Spinal cord (tissue), 9 donors: ENCODE measurements at regions not wholly inside any gene's neighbourhood (a gene's known extent, or its start where the extent isn't known, plus 50 kb on each side); places are given as distances from the start of the nearest gene placed in this dataset.

ENCODE experiments used
- DNase-seq, 6 donors: peaks; one replicate each; pipeline versions ENCODE4 v3.0.0 to v3.0.0-alpha.2; 2013 to 2015; ENCODE audit warnings: low spot score in 6 of 6, low read depth in 4 of 6
- H3K27ac ChIP-seq: one replicate; pipeline ENCODE4 v1.5.1; 2013; ENCODE audit warnings: low read depth, low read length, control low read depth
- H3K27me3 ChIP-seq: one replicate; pipeline ENCODE4 v1.6.1; 2013; ENCODE audit warnings: low read length; ENCODE audit not compliant: control insufficient read depth, insufficient read depth
- H3K36me3 ChIP-seq: one replicate; pipeline ENCODE4 v1.6.1; 2013; ENCODE audit warnings: low read length; ENCODE audit not compliant: control insufficient read depth, insufficient read depth
- H3K4me1 ChIP-seq: one replicate; pipeline ENCODE4 v1.6.1; 2013; ENCODE audit warnings: low read length; ENCODE audit not compliant: control insufficient read depth, insufficient read depth
- H3K4me3 ChIP-seq: one replicate; pipeline ENCODE4 v1.5.1; 2013; ENCODE audit warnings: low read depth, low read length, control low read depth
- H3K9me3 ChIP-seq: one replicate; pipeline ENCODE4 v1.6.1; 2013; ENCODE audit warnings: low read length; ENCODE audit not compliant: control insufficient read depth, insufficient read depth
- WGBS: methylation state at CpG from one replicate; pipeline ENCODE4 v1.1.5; 2013; ENCODE audit warnings: missing lambda C conversion rate; ENCODE audit not compliant: insufficient coverage; 5-methylcytosine and 5-hydroxymethylcytosine counted together
- donor health status: healthy.

- Histone ChIP-seq H3K36me3 (no peaks in the 10 kb centered on the region), H3K27me3 (no peaks in the 10 kb centered on the region), H3K4me3 (no peak overlapping the region), H3K9me3 (no peaks in the 10 kb centered on the region), H3K27ac (no peak overlapping the region), H3K4me1 (peaks cover 10% of the 10 kb centered on the region)
- DNase-seq, result peak in 1 of 6 donors; percentile 32
- 89% methylated on average over 9 of the region's 10 CpGs for WGBS
Measured at GRCh38 chr2:2575181-2575577, 244.1 kb upstream of the MYT1L start.

DNA sequence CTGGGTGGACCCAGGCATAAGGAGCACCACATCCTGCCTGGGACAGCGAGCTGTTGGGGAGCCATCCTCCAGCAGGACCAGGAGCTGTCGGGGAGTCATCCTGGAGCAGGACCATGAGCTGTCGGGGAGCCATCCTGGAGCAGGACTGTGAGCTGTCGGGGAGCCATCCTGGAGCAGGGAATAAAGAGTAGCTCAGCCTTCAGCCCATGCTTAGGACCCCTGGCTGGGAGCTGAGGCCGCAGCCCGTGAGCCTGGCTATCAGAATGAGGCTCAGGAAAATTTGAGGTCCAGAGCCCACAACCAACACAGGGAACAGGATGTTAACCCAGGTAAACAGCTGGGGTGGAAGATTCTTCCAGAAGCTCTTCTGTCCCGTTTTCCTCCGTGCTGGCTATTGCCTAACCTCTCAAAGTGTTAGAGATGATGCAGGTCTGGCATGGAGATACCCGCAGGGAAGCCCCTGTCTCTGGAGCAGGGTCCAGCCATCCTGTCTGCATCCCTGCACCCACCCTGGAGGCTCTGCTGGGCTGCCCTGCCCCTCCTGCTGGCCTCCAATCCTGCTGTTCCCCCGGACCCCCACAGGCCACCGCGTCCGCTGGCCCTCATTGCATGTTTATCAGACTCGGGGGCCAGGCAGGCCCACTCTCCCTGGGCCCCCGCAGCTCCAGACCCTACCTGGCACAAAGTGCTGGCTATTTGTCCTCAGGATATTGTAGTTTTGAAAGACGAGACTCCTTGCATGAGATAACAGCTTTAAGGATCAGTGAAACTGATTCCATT, 243.5 kb upstream of the MYT1L start:
- H3K9me3 ChIP-seq, result no peaks in the 10 kb centered on the region
- no peaks in the 10 kb centered on the region for H3K27me3 ChIP-seq
- no peak for DNase-seq
- H3K36me3 ChIP-seq, result no peaks in the 10 kb centered on the region
- H3K4me3 ChIP-seq, result no peak overlapping the region
- 87% methylated on average over 13 of the region's 16 CpGs for WGBS
- no peak overlapping the region for H3K27ac ChIP-seq
- peaks cover 10% of the 10 kb centered on the region for H3K4me1 ChIP-seq

DNA sequence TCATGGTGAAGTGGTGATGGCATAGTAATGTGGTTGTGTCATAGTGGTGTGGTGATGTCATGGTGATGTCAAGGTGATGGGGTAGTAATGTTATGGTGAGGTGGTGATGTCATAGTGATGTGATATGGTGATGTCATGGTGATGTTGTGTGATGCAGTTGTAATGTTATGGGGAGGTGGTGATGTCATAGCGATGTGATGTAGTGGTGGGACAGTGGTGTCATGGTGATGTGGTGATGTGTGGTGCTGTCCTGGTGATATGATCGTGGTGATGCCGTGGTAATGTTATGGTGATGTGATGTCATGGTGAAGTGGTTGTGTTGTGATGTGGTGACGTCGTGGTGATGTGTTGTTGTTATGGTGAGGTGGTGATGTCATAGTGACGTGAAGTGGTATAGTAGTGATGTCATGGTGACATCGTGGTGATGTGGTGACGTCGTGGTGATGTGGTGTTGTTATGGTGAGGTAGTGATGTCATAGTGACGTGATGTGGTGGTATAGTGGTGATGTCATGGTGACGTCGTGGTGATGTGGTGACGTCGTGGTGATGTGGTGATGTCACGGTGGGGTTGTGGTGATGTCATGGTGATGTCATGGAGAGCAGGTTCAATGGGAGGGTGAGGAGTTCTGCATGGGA, 242.7 kb upstream of the MYT1L start:
- DNase-seq, result peak in 1 of 6 donors; percentile 21
- Histone ChIP-seq H3K27ac (no peak overlapping the region), H3K27me3 (no peaks in the 10 kb centered on the region), H3K4me3 (no peak overlapping the region), H3K4me1 (peaks cover 10% of the 10 kb centered on the region), H3K9me3 (no peaks in the 10 kb centered on the region), H3K36me3 (no peaks in the 10 kb centered on the region)
- WGBS, result 98% methylated on average over 15 of the region's 15 CpGs

- H3K4me1 ChIP-seq, result peaks cover 10% of the 10 kb centered on the region
- no peak for DNase-seq
- 100% methylated on average over 3 of the region's 4 CpGs for WGBS
- no peaks in the 10 kb centered on the region for H3K9me3 ChIP-seq
- H3K27ac ChIP-seq, result no peak overlapping the region
- no peaks in the 10 kb centered on the region for H3K36me3 ChIP-seq
- no peaks in the 10 kb centered on the region for H3K27me3 ChIP-seq
- H3K4me3 ChIP-seq, result no peak overlapping the region
Measured at GRCh38 chr2:2573205-2573604, 242.1 kb upstream of the MYT1L start.

- H3K4me3 ChIP-seq, result no peak overlapping the region
- no peak overlapping the region for H3K27ac ChIP-seq
- H3K36me3 ChIP-seq, result no peaks in the 10 kb centered on the region
- DNase-seq, result no peak
- no peaks in the 10 kb centered on the region for H3K27me3 ChIP-seq
- peaks cover 9% of the 10 kb centered on the region for H3K4me1 ChIP-seq
- H3K9me3 ChIP-seq, result no peaks in the 10 kb centered on the region
- WGBS, result 96% methylated on average over 20 of the region's 25 CpGs
Measured at GRCh38 chr2:2572393-2573204, 241.5 kb upstream of the MYT1L start.

- DNase-seq, result no peak
Measured at GRCh38 chr2:2571301-2572150, 240.5 kb upstream of the MYT1L start.

DNA sequence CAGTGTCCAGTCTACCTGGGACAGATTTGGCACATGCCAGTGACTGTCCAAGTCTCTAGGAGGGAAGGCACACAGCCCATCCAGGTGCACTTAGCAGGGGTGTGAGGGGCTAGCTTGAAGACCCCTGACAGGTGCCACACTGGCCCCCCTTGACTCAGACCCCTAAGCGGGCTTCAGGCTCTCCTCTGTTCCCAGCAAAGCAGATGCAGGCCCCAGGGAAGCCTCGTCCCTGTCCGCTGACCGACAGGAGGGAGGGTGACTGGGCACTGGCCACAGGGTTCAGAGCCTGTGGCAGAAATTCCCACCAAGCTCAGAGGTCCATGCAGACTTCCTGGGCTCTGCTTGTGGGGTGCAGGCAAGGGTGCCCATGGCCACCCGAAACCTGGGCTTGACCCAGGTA, 239.8 kb upstream of the MYT1L start:
- DNase-seq, result no peak
- 89% methylated on average over 5 of the region's 5 CpGs for WGBS
- Histone ChIP-seq H3K27ac (no peak overlapping the region), H3K4me1 (peaks cover 1% of the 10 kb centered on the region), H3K9me3 (no peaks in the 10 kb centered on the region), H3K36me3 (no peaks in the 10 kb centered on the region), H3K4me3 (no peak overlapping the region), H3K27me3 (no peaks in the 10 kb centered on the region)

More at GRCh38 chr2:2571301-2572150, 240.5 kb upstream of the MYT1L start:
- H3K4me1 ChIP-seq, result peaks cover 4% of the 10 kb centered on the region
- H3K4me3 ChIP-seq, result no peak overlapping the region
- H3K9me3 ChIP-seq, result no peaks in the 10 kb centered on the region
- H3K36me3 ChIP-seq, result no peaks in the 10 kb centered on the region
- H3K27me3 ChIP-seq, result no peaks in the 10 kb centered on the region
- WGBS, result 91% methylated on average over 36 of the region's 41 CpGs
- H3K27ac ChIP-seq, result no peak overlapping the region

DNA sequence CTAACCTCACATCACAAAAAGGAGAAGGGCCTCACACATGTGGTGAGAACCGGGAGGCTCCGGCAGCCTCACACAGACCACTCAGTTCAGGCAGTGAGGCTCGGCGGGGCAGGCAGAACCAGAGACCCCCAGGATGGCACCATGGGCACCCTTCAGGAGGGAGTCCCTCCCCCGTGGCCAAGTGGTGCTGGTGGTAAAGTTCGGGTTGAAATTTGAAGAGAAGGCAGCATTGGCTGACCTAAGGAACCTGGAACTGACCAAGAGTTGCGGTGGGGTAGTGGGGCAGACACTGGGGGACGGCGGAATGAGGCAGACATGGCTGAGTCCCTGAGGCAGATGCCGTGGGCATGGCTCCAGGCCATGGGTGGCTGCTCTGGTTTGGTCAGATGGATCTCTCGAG, 239.3 kb upstream of the MYT1L start:
- WGBS, result 92% methylated on average over 7 of the region's 11 CpGs
- Histone ChIP-seq H3K4me3 (no peak overlapping the region), H3K36me3 (no peaks in the 10 kb centered on the region), H3K9me3 (no peaks in the 10 kb centered on the region), H3K27me3 (no peaks in the 10 kb centered on the region), H3K4me1 (no peaks in the 10 kb centered on the region), H3K27ac (no peak overlapping the region)
- DNase-seq, result no peak

DNA sequence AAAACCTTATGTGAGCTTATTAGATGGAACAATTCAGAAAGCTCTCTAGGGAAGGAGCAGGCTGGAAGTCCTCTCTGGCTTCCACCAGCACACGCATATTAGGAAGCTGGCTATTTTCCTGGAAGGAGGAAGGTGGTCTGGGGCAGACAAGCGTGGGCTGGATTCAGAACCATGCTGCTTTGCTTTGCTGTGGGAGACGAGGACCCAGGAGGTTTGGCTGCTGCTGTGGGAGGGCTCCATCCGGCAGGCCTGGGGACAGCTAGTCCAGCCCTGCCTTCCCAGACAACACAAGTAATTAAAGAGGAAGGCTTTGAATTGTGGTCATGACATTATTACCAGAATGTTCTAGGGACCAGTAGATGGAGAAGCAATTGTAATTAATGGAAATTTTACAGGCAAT, 238.8 kb upstream of the MYT1L start:
- Histone ChIP-seq H3K27me3 (no peaks in the 10 kb centered on the region), H3K9me3 (no peaks in the 10 kb centered on the region), H3K4me1 (peaks cover under 1% of the 10 kb centered on the region), H3K4me3 (no peak overlapping the region), H3K36me3 (no peaks in the 10 kb centered on the region), H3K27ac (no peak overlapping the region)
- no peak for DNase-seq
- 71% methylated on average over 3 of the region's 4 CpGs for WGBS
